ENCODE measurements at regions not wholly inside any gene's neighbourhood (a gene's known extent, or its start where the extent isn't known, plus 50 kb on each side); places are given as distances from the start of the nearest gene placed in this dataset.

DNA sequence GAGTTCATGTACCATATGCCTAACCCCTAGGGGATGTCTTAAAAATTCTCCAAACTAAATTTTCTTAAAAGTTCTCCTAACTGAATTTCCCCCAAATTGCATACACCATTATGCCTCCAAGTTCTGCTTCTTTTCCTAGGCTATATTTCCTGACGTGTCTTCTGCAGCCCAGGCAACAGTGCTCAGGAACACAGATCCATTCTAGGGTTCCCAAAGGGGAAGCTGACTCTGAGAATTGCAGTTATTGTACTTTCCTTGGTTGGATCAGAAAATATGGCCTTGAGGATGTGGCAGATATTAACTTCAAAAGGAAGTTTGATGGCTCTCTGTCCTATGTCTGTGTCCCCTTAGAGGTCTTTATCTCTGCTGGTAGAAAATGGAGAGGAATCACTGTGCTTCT is 124.3 kb downstream of the TMEM17 start:
- Histone ChIP-seq H3K9me3 (ENCODE audit: control insufficient read depth, insufficient read depth, low read depth, low read length) (no peaks in the 10 kb centered on the region), H3K4me3 (ENCODE audit: low read depth in 2 of 2, low read length in 2 of 2) (no peak overlapping the region), H3K4me1 (ENCODE audit: control insufficient read depth, insufficient read depth, low read length) (no peaks in the 10 kb centered on the region), H3K36me3 (ENCODE audit: control insufficient read depth, insufficient read depth, low read length) (no peaks in the 10 kb centered on the region), H3K27ac (ENCODE audit: low read length) (no peak overlapping the region), H3K27me3 (ENCODE audit: control insufficient read depth, insufficient read depth, low read length) (no peaks in the 10 kb centered on the region; the same call in 1 of the 2 replicates)
- TF ChIP-seq CTCF (IDR thresholded peaks at IDR 0.05) (no peak), SIN3A (IDR thresholded peaks at IDR 0.05; ENCODE audit: borderline replicate concordance, insufficient read depth, low read depth, low read length) (no peak)
- TF ChIP-seq, protein P1, sequence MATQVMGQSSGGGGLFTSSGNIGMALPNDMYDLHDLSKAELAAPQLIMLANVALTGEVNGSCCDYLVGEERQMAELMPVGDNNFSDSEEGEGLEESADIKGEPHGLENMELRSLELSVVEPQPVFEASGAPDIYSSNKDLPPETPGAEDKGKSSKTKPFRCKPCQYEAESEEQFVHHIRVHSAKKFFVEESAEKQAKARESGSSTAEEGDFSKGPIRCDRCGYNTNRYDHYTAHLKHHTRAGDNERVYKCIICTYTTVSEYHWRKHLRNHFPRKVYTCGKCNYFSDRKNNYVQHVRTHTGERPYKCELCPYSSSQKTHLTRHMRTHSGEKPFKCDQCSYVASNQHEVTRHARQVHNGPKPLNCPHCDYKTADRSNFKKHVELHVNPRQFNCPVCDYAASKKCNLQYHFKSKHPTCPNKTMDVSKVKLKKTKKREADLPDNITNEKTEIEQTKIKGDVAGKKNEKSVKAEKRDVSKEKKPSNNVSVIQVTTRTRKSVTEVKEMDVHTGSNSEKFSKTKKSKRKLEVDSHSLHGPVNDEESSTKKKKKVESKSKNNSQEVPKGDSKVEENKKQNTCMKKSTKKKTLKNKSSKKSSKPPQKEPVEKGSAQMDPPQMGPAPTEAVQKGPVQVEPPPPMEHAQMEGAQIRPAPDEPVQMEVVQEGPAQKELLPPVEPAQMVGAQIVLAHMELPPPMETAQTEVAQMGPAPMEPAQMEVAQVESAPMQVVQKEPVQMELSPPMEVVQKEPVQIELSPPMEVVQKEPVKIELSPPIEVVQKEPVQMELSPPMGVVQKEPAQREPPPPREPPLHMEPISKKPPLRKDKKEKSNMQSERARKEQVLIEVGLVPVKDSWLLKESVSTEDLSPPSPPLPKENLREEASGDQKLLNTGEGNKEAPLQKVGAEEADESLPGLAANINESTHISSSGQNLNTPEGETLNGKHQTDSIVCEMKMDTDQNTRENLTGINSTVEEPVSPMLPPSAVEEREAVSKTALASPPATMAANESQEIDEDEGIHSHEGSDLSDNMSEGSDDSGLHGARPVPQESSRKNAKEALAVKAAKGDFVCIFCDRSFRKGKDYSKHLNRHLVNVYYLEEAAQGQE (IDR thresholded peaks at IDR 0.05; ENCODE audit: insufficient read depth in 1 of 2, low read depth in 2 of 2, low read length in 1 of 2) = no peak
- no peak for DNase-seq (ENCODE audit: low read depth, low spot score)
- in situ Hi-C loops (cut with HindIII; ENCODE audit: low pct_unique_long_range_greater_than_20kb, low sequenced_read_pairs) (no loop called here), intact Hi-C loops (cut with micrococcal nuclease; ENCODE audit: unreplicated experiment) (no loop called here)
- ATAC-seq = no peak
- POLR2A ChIA-PET = interaction anchor here (0.6 kb wide), 1 partner anchor 1025 kb away, joined by 3 read pairs; no protein-coding TSS in a partner anchor
- no TSS peak for BruUV-seq (replicated peaks)
- CTCF ChIA-PET = no interaction called here

DNA sequence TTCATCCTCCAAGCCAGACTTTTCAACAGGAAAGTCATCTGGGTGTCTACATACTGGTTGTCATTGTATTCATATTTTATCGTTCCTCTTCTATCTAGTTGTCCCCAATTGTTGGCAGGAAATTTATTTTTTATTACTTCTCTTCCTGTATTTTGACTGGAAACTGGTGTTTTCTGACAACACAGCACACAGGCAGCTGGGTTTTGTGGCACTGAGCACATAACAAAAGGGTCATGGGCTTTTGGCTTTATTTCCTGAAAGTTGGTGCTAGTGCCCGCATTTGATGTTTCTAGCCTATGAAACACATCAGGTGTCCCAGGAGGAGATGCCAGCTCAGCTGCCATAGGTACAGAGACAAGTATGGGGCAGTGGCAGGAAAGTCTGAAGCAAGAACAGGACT is 126.4 kb downstream of the TMEM17 start:
- in situ Hi-C loops (cut with HindIII; ENCODE audit: low pct_unique_long_range_greater_than_20kb, low sequenced_read_pairs) = no loop called here
- Histone ChIP-seq H3K4me1 (ENCODE audit: control insufficient read depth, insufficient read depth, low read length) (no peaks in the 10 kb centered on the region), H3K36me3 (ENCODE audit: control insufficient read depth, insufficient read depth, low read length) (no peaks in the 10 kb centered on the region), H3K27ac (ENCODE audit: low read length) (no peak overlapping the region), H3K4me3 (ENCODE audit: low read depth in 2 of 2, low read length in 2 of 2) (no peak overlapping the region), H3K9me3 (ENCODE audit: control insufficient read depth, insufficient read depth, low read depth, low read length) (no peaks in the 10 kb centered on the region), H3K27me3 (ENCODE audit: control insufficient read depth, insufficient read depth, low read length) (no peaks in the 10 kb centered on the region; the same call in 1 of the 2 replicates)
- ChIA-PET POLR2A (no interaction called here), CTCF (interaction anchor here (0.6 kb wide), 1 partner anchor 24 kb away, joined by 3 read pairs; no protein-coding TSS in a partner anchor)
- BruUV-seq (replicated peaks) = no TSS peak
- no peak for ATAC-seq
- intact Hi-C loops (cut with micrococcal nuclease; ENCODE audit: unreplicated experiment) = no loop called here
- TF ChIP-seq TCF7L2 (IDR thresholded peaks at IDR 0.05; ENCODE audit: low read depth, low read length) (no peak), SIN3A (IDR thresholded peaks at IDR 0.05; ENCODE audit: borderline replicate concordance, insufficient read depth, low read depth, low read length) (no peak), POLR2AphosphoS5 (IDR thresholded peaks at IDR 0.05; ENCODE audit: low read depth, low read length) (no peak), CTCF (IDR thresholded peaks at IDR 0.05) (no peak)
- TF ChIP-seq, protein P1 (IDR thresholded peaks at IDR 0.05; ENCODE audit: insufficient read depth in 1 of 2, low read depth in 2 of 2, low read length in 1 of 2) = no peak
- no peak for DNase-seq (ENCODE audit: low read depth, low spot score)

All from Panc1 (cell line).